ENCODE measurements at regions not wholly inside any gene's neighbourhood (a gene's known extent, or its start where the extent isn't known, plus 50 kb on each side); places are given as distances from the start of the nearest gene placed in this dataset.

- no peak for DNase-seq
Measured at GRCh38 chr22:26732284-26732683, 74.9 kb downstream of the MIAT start.

GRCh38 chr22:26734339-26735018 lies 77.1 kb downstream of the MIAT start:
- DNase-seq, result no peak

- DNase-seq, result no peak
Measured at GRCh38 chr22:26735019-26735409, 77.6 kb downstream of the MIAT start.

DNA sequence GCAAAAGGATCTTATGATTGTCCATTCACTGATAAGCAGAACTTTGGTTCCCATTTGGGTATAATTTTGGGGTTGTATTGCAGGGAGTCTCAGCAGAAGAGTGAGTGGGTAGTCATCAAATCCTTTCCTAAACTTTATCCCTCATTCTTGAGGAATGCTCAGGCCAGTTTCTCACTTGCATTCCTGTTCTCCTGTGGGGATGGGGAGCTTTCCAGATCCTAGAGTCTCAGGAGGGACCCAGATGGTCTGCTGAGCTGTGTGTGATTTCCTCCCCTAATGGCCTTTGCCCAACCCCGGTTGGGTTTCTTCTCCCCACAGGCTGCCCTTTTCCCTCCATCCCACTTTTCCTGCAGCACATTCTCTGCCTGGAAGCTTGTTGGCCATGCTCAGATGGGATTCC lies 79.9 kb downstream of the MIAT start:
- DNase-seq, result no peak

DNA sequence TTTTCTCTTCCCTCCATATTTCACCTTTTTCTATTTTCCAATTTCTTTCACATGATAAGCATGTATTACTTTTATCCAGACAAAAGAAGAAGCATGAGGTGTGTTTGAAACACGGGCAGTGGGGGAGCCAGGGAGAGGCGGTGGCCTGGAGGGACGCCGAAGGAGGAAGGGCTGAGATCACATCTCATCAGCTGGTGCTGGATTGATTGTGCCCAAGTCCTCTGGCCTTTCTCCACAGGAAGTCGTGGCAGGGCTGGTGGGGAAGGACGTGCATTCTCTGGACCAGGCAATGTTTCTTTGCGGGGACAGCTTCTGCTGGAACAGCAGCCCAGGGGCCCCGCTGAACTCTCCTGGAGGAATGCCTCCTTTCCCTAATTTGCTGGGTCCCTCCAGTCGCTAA lies 82.9 kb downstream of the MIAT start:
- no peak for DNase-seq

- DNase-seq, result no peak
Measured at GRCh38 chr22:26743149-26743548, 85.8 kb downstream of the MIAT start.

DNA sequence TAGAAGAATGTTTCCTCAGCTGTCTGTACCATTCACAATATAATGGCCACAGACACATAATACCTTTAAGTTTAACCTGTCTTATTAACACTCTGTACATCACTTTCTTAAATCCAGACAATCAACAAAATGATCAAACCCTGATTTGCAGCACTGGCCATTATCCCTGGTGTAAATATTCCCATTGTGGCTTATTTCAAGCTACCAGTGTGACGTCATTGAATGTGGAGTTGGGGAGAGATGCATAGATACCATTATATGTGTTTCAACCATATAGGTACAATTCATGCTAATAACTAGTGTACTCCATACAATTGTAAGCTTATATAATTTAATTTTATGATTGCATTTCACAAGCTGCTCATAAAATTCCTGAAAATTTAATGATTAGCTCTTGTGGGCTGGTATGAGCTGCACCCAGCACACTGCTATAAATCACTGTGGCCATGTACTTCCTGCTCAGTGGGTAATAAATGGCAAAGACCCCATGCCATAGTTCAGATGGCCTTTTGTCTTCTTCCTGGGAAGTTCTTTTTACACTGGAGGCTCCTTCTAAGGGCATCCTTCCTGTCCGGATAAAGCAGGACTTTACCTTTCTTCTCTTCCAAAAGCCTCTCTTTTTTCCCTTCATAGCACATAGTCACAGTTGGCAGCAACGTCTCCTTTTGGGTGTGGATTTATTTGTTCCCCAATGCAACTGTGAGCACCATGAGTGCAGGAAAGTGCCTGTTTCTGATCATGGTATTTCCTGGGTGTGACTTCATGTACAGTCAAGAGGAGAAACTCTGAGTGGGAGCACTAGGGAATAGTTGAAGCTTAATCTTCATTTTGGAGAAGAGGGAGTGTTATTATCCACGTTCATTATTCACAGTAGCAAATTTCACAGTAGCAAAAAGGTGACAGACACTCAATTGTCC lies 87.8 kb downstream of the MIAT start:
- no peak for DNase-seq

- no peak for DNase-seq
Measured at GRCh38 chr22:26746311-26746710, 88.9 kb downstream of the MIAT start.

DNA sequence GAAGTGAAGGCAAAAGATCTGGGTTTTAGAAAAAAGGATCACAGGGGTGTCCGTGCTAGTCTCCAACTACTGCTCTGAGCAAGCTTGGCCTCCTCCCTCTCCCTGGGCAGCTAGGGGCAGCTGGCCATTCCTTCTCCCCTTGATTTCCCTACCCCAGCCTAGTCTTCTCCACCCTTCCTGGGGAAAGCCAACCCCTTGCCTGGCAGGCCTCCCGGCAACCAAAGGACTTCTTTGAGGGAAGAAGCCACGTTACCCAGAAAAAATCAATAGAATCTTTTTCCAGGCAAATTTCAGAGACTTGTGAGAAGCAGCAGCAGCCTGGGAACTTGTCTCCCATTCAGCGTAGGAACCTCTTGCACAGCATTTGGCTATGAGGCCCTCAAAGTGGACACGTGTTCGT lies 91.5 kb downstream of the MIAT start:
- no peak for DNase-seq

- no peak for DNase-seq
Measured at GRCh38 chr22:26751217-26751616, 93.8 kb downstream of the MIAT start.

DNA sequence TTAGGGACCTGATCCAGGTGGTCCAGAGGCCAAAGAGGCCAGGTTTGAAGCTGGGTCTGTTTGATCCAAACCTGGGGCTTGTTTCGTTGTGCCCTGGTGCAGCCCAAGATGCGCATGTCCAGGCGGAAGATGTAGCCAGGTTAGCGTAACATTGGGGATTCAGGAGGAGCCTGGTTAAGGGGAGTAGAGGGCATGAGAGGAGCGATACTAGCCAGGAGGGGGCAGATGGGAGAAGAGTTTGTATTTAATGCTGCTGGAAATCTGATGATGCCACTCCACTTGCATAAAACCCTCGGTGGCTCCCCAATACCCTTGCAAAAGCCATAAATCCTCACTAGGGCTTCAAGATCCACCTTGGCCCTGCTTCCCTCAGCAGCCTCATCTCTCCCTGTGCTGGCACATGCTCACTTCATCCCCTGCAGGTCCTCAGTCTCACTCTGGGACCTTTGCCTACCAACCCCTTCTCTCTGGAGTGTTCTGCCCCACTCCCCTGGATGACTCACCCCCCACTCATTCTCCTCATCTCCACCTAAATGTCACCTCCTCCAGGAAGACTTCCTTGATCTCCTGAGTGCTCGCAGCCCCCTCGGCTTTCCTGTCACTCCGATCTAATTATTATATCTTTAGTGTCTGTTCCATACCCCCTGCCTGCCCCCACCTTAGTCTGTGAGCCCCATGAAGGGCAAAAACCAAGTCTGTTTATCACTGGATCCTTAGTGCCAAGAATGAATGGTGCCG lies 95.9 kb downstream of the MIAT start:
- DNase-seq, result no peak

- peak; percentile 49 for DNase-seq
Measured at GRCh38 chr22:26756675-26757293, 99.4 kb downstream of the MIAT start.

DNA sequence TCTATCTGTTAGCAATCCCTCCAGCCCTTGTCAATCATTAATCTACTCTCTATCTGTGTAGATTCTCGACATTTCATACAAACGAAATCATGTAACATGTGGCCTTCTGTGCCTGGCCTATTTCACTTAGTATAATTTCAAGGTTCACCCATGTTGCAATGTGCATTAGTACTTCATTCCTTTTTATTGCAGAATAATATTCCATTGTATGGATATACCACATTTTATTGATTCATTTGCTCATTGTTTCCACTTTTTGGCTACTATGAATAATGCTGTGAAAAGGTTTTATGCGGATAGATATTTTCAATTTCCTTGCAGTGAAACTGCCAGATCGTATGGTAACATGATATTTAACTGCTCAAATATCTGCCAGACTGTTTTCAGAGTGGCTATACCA lies 100.1 kb downstream of the MIAT start:
- no peak for DNase-seq

DNA sequence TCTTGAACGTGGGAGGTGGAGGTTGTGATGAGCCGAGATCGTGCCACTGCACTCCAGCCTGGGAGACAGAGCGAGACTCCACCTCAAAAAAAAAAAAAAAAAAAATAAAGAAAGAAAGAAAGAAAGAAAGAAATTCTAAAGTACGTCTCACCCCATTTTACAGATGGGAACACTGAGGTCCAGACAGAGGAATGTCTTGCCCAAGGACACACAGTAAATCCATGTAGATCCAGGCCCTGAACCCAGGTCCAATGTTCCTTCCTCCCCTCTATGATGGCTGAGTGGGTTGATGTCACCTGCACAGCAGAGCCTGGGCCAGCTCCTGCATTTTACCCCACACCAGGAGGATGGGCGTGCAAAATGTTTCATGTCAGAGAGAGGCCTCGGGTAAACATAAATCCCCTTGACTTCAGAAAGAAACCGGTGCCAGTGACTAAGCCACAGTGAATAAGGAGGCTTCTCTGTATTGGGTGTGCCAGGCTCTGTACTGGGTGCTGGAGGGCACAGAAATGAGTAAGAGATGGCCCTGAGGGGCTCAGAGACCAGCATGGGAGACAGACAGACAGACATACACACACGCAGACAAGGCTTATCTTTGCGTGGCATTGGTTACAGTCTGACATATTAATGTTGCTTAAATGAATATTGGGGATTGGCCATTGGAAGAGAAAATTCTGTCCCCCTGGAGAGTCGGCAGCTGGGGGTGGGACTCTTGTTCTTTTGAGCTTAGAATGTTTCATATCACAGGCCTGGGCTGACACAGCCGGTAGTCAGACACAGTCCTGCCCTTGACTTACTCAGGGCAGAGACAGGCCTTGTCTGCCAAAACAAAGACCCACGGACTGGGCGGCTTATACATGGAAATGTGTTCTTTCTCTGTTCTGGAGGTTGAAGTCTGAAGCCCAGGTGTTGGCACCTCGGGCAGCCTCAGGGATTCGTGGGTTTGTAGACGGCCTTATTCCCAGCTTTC lies 105.4 kb downstream of the MIAT start:
- no peak for DNase-seq

GRCh38 chr22:26763633-26764361 lies 106.4 kb downstream of the MIAT start:
- DNase-seq, result peak; percentile 85

DNA sequence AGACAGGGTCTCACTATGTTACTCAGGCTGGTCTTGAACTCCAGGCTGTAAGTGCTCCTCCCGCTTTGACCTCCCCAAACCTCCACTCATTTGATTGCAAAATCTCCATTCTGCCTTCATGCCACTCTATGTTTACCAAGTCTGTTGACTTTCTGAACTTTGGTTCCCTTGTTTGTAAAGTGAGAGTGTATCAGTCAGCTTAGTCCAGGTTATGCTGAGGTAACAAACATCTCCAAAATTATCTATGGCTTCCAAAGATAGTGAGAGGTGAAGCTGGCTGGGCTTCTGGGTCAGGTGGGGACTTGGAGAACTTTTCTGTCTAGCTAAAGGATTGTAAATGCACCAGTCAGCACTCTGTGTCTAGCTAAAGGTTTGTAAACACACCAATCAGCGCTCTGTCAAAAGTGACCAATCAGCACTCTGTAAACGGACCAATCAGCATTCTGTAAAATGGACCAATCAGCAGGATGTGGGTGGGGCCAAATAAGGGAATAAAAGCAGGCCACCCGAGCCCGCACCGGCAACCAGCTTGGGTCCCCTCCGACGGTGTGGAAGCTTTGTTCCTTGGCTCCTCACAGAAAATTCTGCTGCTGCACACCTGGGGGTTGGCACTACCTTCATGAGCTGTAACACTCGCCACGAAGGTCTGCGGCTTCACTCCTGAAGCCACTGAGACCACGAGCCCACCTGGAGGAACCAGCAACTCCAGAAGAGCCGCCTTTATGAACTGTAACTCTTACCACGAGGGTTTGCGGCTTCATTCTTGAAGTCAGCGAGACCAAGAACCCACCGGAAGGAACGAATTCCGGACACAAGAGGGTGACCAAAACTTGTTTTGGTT lies 109.3 kb downstream of the MIAT start:
- no peak for DNase-seq

- DNase-seq, result no peak
Measured at GRCh38 chr22:26767351-26768155, 110.2 kb downstream of the MIAT start.

- DNase-seq, result no peak
Measured at GRCh38 chr22:26768156-26768515, 110.7 kb downstream of the MIAT start.

- no peak for DNase-seq
Measured at GRCh38 chr22:26768952-26769351, 111.6 kb downstream of the MIAT start.
